SHP77 (cell line): ENCODE measurements at regions not wholly inside any gene's neighbourhood (a gene's known extent, or its start where the extent isn't known, plus 50 kb on each side); places are given as distances from the start of the nearest gene placed in this dataset.
A peak's percentile ranks its signal among the peaks of the same experiment; 100 is the strongest.

Experiments used
- DNase-seq, 2 experiments: peaks; one replicate each; lab custom pipeline; 2025; lab: John Stamatoyannopoulos, UW

- DNase-seq = no peak
Measured at GRCh38 chr14:49240383-49240782, 345.8 kb downstream of the RPS29 start.

GRCh38 chr14:49228552-49228951, 357.6 kb downstream of the RPS29 start:
- no peak for DNase-seq

- DNase-seq = no peak
Measured at GRCh38 chr14:49221316-49221715, 364.9 kb downstream of the RPS29 start.

- peak; percentile 8 to 16 for DNase-seq
Measured at GRCh38 chr14:49220492-49220891, 365.7 kb downstream of the RPS29 start.

GRCh38 chr14:49218436-49219092, 367.6 kb downstream of the RPS29 start:
- peak; percentile 9 to 28 for DNase-seq

GRCh38 chr14:49212721-49213120, 373.5 kb downstream of the RPS29 start:
- DNase-seq = no peak

- no peak for DNase-seq
Measured at GRCh38 chr14:49209416-49209815, 376.8 kb downstream of the RPS29 start.

- no peak for DNase-seq
Measured at GRCh38 chr14:49206828-49207227, 379.4 kb downstream of the RPS29 start.

GRCh38 chr14:49203676-49204075, 382.5 kb downstream of the RPS29 start:
- DNase-seq = no peak

GRCh38 chr14:49199159-49199558, 387.0 kb downstream of the RPS29 start:
- DNase-seq = no peak

GRCh38 chr14:49196327-49196726, 389.9 kb downstream of the RPS29 start:
- DNase-seq = no peak

- DNase-seq = no peak
Measured at GRCh38 chr14:49194067-49194466, 392.1 kb downstream of the RPS29 start.

GRCh38 chr14:49193332-49194065, 392.7 kb downstream of the RPS29 start:
- DNase-seq = no peak

GRCh38 chr14:49191380-49191779, 394.8 kb downstream of the RPS29 start:
- no peak for DNase-seq

- DNase-seq = no peak
Measured at GRCh38 chr14:49189375-49189774, 396.8 kb downstream of the RPS29 start.

GRCh38 chr14:49187799-49188198, 398.4 kb downstream of the RPS29 start:
- no peak for DNase-seq

- DNase-seq = peak; percentile 68 to 78
Measured at GRCh38 chr14:49173765-49174373, 412.3 kb downstream of the RPS29 start.

- no peak for DNase-seq
Measured at GRCh38 chr14:49164074-49164473, 422.1 kb downstream of the RPS29 start.

- no peak for DNase-seq
Measured at GRCh38 chr14:49160983-49161382, 425.2 kb downstream of the RPS29 start.

- no peak for DNase-seq
Measured at GRCh38 chr14:49159081-49159480, 427.1 kb downstream of the RPS29 start.

- DNase-seq = no peak
Measured at GRCh38 chr14:49139593-49139992, 446.6 kb downstream of the RPS29 start.

GRCh38 chr14:49134940-49135339, 451.2 kb downstream of the RPS29 start:
- no peak for DNase-seq

- no peak for DNase-seq
Measured at GRCh38 chr14:49121246-49121645, 464.9 kb downstream of the RPS29 start.
